Activated T-cell treated with anti-CD3 and anti-CD28 coated beads, Interleukin-2, amount 50 U/mL, for 72 hours (primary cell): ENCODE measurements at regions not wholly inside any gene's neighbourhood (a gene's known extent, or its start where the extent isn't known, plus 50 kb on each side); places are given as distances from the start of the nearest gene placed in this dataset.

Experiments
- ATAC-seq, 2 donors: fragments of 150-1000 bp; cut with Tn5 transposase; replicated peaks in 1 of 2; 2 replicates each; pipeline ENCODE4 v1.10.0; 2021; ENCODE audit warnings: moderate library complexity in 2 of 2, mild to moderate bottlenecking in 1 of 2
- DNase-seq, 2 donors: peaks; one replicate each; pipeline ENCODE4 v3.0.0; 2021 to 2022; ENCODE audit warnings: mixed read lengths in 1 of 2
- H3K27ac Mint-ChIP-seq: one replicate; pipeline ENCODE4 v1.8.0; 2022; ENCODE audit warnings: mild to moderate bottlenecking, moderate library complexity, mixed read lengths
- H3K27me3 Mint-ChIP-seq: one replicate; pipeline ENCODE4 v1.8.0; 2022; ENCODE audit warnings: low read depth, mixed read lengths
- H3K36me3 Mint-ChIP-seq, 2 donors: one replicate each; pipeline ENCODE4 v1.8.0; 2022; ENCODE audit warnings: mixed read lengths in 2 of 2, mild to moderate bottlenecking in 1 of 2; ENCODE audit not compliant: insufficient read depth in 2 of 2
- H3K4me1 Mint-ChIP-seq: one replicate; pipeline ENCODE4 v1.8.0; 2022; ENCODE audit warnings: low read depth, mixed read lengths
- H3K4me3 Mint-ChIP-seq, 2 donors: one replicate each; pipeline ENCODE4 v1.8.0; 2022; ENCODE audit warnings: mild to moderate bottlenecking in 2 of 2, mixed read lengths in 2 of 2, moderate library complexity in 2 of 2
- H3K9me3 Mint-ChIP-seq, 2 donors: one replicate each; pipeline ENCODE4 v1.8.0; 2022; ENCODE audit warnings: mixed read lengths in 2 of 2

DNA sequence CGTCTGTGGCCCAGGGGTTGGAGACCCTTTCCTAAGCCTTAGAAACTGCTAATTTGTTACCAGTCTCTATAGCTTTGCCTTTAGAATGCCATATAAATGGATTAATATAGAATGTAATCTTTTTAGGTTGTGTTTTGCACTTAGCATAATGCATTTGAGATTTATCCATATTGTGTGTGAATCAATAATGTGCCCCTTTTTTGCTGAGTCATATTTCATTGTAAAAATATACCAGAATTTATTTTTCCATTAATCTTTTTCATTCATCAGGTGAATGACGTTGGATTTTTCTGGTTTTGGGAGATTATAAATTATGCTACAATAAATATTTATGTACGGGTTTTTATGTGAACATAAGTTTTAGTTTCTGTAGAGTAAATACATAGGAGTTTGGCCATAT, 478.8 kb upstream of the MAGEB18 start:
- no peak overlapping the region for H3K4me3 Mint-ChIP-seq
- peaks cover 0 to 2% of the 10 kb centered on the region in 2 donors for H3K9me3 Mint-ChIP-seq
- no peak for DNase-seq
- no peak overlapping the region for H3K27ac Mint-ChIP-seq
- H3K36me3 Mint-ChIP-seq: peaks cover 0 to 1% of the 10 kb centered on the region in 2 donors
- no peaks in the 10 kb centered on the region for H3K27me3 Mint-ChIP-seq
- ATAC-seq: no peak
- no peaks in the 10 kb centered on the region for H3K4me1 Mint-ChIP-seq

DNA sequence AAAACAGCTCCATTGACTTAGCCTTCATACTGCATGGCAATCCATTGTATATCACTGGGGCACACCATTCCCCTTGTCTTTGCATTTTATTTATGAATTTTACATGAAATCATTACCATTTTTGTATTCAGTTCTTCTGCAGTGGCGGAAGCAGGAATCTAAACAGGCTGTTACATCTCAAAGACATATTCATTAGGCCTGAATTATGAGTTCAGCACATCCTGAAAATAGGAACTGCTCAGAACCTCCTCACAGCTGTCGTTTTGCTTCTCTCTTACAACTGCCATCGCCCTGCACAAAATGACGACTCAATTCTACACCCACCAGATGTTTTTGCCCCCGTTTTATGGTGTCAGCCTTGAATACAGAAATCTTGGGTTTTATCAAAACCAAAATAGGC, 474.4 kb upstream of the MAGEB18 start:
- no peaks in the 10 kb centered on the region for H3K27me3 Mint-ChIP-seq
- no peak for ATAC-seq

DNA sequence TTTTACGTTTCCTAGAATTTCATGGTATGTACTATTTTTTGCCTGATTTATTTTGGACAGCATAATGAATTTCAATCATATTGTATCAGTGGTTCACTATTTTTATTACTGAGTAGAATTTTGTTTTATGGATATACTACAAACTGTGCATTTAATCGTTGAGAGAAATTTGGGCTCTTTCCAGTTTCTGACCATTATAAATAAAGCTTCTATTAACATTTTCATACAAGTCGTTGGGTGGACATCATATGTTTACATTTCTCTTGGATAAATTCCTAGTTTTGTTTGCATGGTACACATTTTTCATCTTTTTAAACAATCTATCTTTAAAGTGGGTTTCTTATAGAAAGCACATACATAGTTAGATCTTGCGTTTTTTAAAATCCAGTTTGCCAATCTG, 472.7 kb upstream of the MAGEB18 start:
- H3K9me3 Mint-ChIP-seq: no peaks in the 10 kb centered on the region
- H3K36me3 Mint-ChIP-seq: no peaks in the 10 kb centered on the region
- no peaks in the 10 kb centered on the region for H3K27me3 Mint-ChIP-seq
- no peaks in the 10 kb centered on the region for H3K4me1 Mint-ChIP-seq
- no peak for DNase-seq
- no peak for ATAC-seq
- H3K4me3 Mint-ChIP-seq: no peak overlapping the region
- H3K27ac Mint-ChIP-seq: no peak overlapping the region

More for the DNA sequence above, 474.4 kb upstream of the MAGEB18 start:
- no peaks in the 10 kb centered on the region for H3K4me1 Mint-ChIP-seq
- H3K9me3 Mint-ChIP-seq: no peaks in the 10 kb centered on the region
- no peak for DNase-seq
- no peak overlapping the region for H3K4me3 Mint-ChIP-seq
- no peak overlapping the region for H3K27ac Mint-ChIP-seq
- H3K36me3 Mint-ChIP-seq: no peaks in the 10 kb centered on the region

DNA sequence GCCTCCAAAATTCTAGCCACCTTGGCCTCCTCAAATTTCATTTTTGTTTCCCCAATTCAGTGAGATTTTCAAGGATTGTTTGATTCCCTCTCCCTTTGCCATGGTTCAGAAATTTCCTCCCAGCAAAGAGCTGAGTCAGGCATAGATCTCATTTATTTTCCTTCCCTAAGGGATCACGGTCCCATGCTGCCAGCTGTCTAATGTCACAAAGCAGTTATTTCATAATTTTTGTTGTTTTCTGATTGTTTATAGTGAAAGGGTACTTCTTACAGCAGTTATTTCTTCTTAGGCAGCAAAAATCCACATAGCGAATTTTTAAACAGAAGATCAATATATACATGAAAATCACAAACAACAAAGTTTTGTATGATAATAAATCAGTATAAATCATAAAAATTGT, 470.5 kb upstream of the MAGEB18 start:
- Mint-ChIP-seq H3K36me3 (no peaks in the 10 kb centered on the region), H3K4me3 (no peak overlapping the region), H3K4me1 (no peaks in the 10 kb centered on the region), H3K9me3 (no peaks in the 10 kb centered on the region), H3K27ac (no peak overlapping the region), H3K27me3 (no peaks in the 10 kb centered on the region)
- DNase-seq: no peak
- no peak for ATAC-seq

DNA sequence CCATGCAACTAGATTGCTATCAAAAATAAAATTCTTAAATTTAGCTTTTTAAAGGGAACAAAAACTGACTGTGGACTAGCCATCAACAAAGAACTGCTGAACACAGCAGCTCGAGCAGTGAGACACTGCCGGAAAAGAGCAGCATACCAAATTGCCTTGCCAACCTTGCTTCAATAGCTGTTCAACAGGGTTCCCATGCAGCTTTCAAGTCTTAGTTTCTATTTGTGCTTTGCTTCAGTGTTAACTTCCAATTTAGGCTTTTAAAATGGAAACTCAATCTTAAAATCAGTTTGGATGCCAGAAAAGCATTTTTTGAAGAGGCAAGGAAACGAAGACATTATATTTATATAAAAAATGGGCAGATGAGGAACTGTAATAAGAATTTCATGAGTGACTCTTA, 463.4 kb upstream of the MAGEB18 start:
- ATAC-seq: no peak
- Mint-ChIP-seq H3K27me3 (no peaks in the 10 kb centered on the region), H3K4me3 (no peak overlapping the region), H3K4me1 (no peaks in the 10 kb centered on the region), H3K9me3 (peaks cover 0 to 2% of the 10 kb centered on the region in 2 donors), H3K27ac (no peak overlapping the region), H3K36me3 (no peaks in the 10 kb centered on the region)
- no peak for DNase-seq

DNA sequence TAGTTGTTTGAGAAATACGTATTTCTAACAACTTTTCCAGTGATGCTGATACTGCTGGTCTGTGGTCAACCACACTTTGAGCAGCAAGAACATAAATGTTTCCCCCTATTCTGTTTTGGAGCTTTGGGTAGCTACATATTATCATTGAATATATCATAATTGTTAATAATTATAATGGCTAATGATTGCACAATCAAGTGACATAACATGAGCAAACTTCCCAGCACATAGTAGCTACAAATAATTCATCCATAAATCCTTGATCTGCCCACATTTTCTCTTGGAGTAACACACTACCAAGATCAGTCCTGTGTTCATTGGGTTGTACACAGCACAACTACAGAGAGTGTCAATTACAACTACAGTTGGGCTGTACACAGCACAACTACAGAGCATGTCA, 436.3 kb upstream of the MAGEB18 start:
- ATAC-seq (no peak), DNase-seq (no peak)
- no peaks in the 10 kb centered on the region for H3K9me3 Mint-ChIP-seq
- no peak overlapping the region for H3K27ac Mint-ChIP-seq
- no peaks in the 10 kb centered on the region for H3K27me3 Mint-ChIP-seq
- H3K4me1 Mint-ChIP-seq: no peaks in the 10 kb centered on the region
- no peak overlapping the region for H3K4me3 Mint-ChIP-seq
- no peaks in the 10 kb centered on the region for H3K36me3 Mint-ChIP-seq

DNA sequence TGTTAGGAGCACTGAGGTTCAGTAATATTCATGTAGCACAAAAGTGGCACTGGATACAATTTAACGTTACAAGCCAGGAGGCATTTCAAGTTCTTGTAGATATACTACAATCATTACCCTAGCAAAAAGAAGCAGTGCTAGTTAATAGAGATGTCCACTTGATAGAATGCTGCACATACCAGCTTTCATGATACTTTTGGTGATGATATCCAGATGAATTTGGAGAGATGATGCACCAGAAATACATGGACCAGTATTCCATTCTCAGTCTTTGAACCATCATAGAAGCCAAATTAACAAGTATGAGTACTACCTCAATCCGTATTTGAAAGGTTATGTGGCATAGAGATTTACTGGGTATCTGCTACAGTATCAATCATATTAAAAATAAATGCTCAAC, 421.0 kb upstream of the MAGEB18 start:
- Mint-ChIP-seq H3K4me3 (no peak overlapping the region), H3K36me3 (no peaks in the 10 kb centered on the region), H3K4me1 (no peaks in the 10 kb centered on the region), H3K27me3 (no peaks in the 10 kb centered on the region), H3K9me3 (no peaks in the 10 kb centered on the region), H3K27ac (no peak overlapping the region)
- DNase-seq: no peak
- no peak for ATAC-seq

DNA sequence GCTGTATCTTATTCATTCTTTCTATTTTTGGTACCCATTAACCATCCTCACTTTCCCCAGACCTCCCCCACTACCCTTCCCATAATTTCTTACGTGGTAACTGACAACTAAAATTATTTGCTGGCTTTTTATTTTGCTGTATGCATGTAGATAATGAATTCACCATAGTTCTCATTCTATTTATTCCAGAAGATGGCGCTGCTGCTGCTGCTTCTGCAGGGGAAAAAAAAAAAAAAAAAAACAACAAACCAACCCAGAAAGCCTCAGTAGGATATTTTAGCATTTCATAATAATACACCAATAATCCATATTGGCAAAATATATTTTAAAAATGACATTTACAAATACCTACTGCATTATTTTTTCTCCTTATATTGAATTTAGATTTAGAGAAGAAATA, 416.6 kb upstream of the MAGEB18 start:
- H3K4me1 Mint-ChIP-seq: no peaks in the 10 kb centered on the region
- no peaks in the 10 kb centered on the region for H3K36me3 Mint-ChIP-seq
- H3K27me3 Mint-ChIP-seq: no peaks in the 10 kb centered on the region
- no peak overlapping the region for H3K4me3 Mint-ChIP-seq
- DNase-seq (no peak), ATAC-seq (no peak)
- no peak overlapping the region for H3K27ac Mint-ChIP-seq
- H3K9me3 Mint-ChIP-seq: no peaks in the 10 kb centered on the region

DNA sequence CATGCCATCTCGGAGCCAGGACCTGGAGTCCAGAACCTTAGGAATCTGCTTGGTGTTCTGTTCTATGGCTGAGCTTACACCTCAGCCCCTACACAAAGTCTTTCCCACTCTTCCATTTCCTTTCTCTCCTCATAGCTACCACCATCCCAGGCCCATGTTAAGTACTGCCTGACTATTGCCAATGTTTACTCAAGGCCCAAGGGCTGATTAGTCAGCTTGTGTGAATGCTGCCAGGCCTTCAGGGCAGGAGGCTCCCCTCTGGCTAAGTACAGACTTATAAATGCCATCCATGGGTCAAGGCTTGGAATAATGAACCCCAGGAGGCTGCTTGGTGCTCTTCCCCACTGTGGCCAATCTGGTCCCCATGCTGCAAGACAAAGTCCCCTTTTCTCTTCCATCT, 411.6 kb upstream of the MAGEB18 start:
- no peak overlapping the region for H3K4me3 Mint-ChIP-seq
- H3K9me3 Mint-ChIP-seq: no peaks in the 10 kb centered on the region
- no peaks in the 10 kb centered on the region for H3K27me3 Mint-ChIP-seq
- no peak for ATAC-seq
- no peaks in the 10 kb centered on the region for H3K36me3 Mint-ChIP-seq
- H3K27ac Mint-ChIP-seq: no peak overlapping the region
- H3K4me1 Mint-ChIP-seq: no peaks in the 10 kb centered on the region
- no peak for DNase-seq

DNA sequence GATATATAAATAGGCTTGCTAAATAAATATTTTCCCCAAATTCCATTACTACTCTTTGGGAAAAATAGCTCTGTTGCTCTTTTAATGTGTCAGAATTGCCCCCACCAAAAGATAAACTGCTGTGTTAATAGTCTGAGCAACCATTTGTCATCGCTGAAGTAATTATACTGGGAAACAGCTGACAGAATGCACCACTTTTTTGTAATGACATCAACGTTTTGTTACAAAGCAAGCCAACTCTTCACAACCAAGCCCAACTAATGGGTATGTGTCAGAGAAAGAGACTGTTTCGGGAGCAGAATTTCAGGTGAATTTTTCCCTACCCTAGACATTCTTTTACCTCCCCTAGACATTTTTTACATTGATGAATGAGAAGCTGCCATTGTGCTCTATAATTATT, 405.0 kb upstream of the MAGEB18 start:
- no peaks in the 10 kb centered on the region for H3K9me3 Mint-ChIP-seq
- no peak overlapping the region for H3K4me3 Mint-ChIP-seq
- H3K27ac Mint-ChIP-seq: no peak overlapping the region
- DNase-seq (no peak), ATAC-seq (no peak)
- no peaks in the 10 kb centered on the region for H3K4me1 Mint-ChIP-seq
- no peaks in the 10 kb centered on the region for H3K36me3 Mint-ChIP-seq
- H3K27me3 Mint-ChIP-seq: no peaks in the 10 kb centered on the region

DNA sequence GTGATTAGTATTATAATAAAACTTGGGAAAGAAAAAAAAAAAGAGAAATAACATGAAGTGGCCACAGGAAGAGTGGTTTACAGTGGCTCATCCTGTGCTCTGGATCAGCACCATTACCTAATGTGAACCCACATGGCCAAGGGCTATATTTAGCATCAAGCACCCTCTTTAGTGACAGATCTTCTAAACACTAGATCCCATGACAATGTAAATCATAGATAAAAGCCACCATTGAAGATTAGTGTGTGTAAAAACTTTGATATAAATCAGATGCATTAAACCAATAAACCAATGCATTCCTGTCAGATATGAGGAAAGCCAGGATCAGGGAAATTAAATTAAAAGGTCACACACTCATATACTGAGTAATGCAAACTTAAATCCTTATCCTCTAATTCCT, 400.6 kb upstream of the MAGEB18 start:
- Mint-ChIP-seq H3K4me3 (no peak overlapping the region), H3K27me3 (no peaks in the 10 kb centered on the region), H3K9me3 (peaks cover 0 to 2% of the 10 kb centered on the region in 2 donors)

DNA sequence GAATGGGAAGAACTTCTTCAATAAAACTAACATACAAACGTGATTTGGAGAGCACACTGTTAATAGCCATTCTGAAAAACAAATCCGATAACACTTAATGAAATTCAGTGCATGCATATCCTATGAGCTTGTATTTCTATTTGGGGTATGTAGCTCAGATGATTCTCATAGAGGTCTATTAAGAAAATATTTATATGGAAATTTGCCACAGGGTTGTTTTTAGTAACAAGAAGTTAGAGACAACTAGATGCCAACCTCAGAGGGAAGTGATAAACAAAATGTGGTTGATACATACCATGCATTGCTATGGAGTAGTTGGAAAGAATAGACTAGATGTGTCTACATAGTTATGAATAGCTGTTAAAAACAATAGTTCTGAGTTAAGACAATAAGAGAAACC, 395.8 kb upstream of the MAGEB18 start:
- DNase-seq (no peak), ATAC-seq (no peak)
- H3K9me3 Mint-ChIP-seq: peaks cover 1 to 2% of the 10 kb centered on the region in 2 donors
- H3K4me1 Mint-ChIP-seq: no peaks in the 10 kb centered on the region
- H3K27me3 Mint-ChIP-seq: no peaks in the 10 kb centered on the region
- no peak overlapping the region for H3K4me3 Mint-ChIP-seq
- H3K36me3 Mint-ChIP-seq: no peaks in the 10 kb centered on the region
- no peak overlapping the region for H3K27ac Mint-ChIP-seq

More for the DNA sequence above, 400.6 kb upstream of the MAGEB18 start:
- DNase-seq (no peak), ATAC-seq (no peak)
- Mint-ChIP-seq H3K4me1 (no peaks in the 10 kb centered on the region), H3K36me3 (no peaks in the 10 kb centered on the region), H3K27ac (no peak overlapping the region)

DNA sequence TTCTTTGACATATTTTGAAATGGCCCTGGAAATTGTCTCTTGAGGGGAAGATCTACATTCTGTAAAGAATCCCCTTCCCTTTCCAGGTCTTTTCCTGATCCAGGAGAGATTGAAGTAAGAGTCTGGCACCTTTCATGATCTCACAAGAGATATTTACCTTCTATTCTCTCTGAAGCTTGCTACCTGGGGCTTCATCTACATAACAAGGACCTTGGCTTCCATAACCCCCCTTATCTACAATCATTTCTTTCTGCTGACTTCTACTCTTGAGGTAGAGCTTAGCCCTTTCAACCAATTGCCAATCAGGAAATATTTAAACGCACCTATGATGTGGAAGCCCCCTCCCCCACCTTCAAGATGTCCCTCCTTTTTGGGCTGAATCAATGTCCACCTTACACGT, 383.7 kb upstream of the MAGEB18 start:
- no peak overlapping the region for H3K27ac Mint-ChIP-seq
- H3K36me3 Mint-ChIP-seq: no peaks in the 10 kb centered on the region
- no peak overlapping the region for H3K4me3 Mint-ChIP-seq
- H3K4me1 Mint-ChIP-seq: no peaks in the 10 kb centered on the region
- H3K27me3 Mint-ChIP-seq: no peaks in the 10 kb centered on the region
- H3K9me3 Mint-ChIP-seq: peaks cover 0 to 1% of the 10 kb centered on the region in 2 donors
- DNase-seq (no peak), ATAC-seq (no peak)

DNA sequence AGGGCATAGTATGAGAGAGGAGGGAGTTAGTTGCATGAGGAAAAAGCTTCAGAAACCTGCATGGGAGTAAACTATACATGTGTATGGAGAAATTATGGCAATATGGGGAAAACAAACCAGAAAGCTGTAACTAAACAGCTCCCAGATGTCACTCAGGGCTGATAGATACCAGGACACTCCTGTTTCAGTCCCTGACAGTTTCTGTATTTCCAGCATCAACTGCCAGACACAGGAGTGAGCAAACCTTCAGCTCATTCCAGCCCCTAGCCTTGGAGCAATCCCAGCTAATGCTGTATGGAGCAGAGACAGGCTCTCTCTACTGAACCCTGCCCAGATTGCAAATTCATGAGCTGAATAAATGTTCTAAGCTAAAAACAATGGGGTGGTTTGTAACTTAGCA, 382.9 kb upstream of the MAGEB18 start:
- no peaks in the 10 kb centered on the region for H3K27me3 Mint-ChIP-seq
- no peaks in the 10 kb centered on the region for H3K9me3 Mint-ChIP-seq
- H3K4me1 Mint-ChIP-seq: no peaks in the 10 kb centered on the region
- DNase-seq: no peak
- ATAC-seq: no peak
- H3K36me3 Mint-ChIP-seq: no peaks in the 10 kb centered on the region
- H3K4me3 Mint-ChIP-seq: no peak overlapping the region
- no peak overlapping the region for H3K27ac Mint-ChIP-seq

DNA sequence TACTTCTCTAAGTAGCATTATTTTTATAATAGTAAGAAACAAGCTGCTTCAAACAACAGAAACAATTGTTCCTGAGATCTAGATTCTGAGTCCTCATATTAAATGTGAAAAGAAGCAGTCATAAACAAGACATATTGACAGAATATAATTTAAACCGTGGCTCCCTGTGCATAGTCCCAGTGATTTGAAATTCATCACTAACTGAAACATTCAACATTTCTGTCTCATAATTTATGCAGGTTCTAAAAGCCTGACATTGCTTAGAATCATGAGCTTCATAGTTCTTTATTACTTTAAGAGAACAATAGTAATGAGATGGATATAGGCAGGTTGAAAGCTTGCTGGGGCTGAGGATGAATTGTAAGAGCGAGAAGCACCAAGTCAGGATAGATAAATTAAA, 375.5 kb upstream of the MAGEB18 start:
- no peaks in the 10 kb centered on the region for H3K4me1 Mint-ChIP-seq
- no peaks in the 10 kb centered on the region for H3K36me3 Mint-ChIP-seq
- no peak overlapping the region for H3K27ac Mint-ChIP-seq
- H3K4me3 Mint-ChIP-seq: no peak overlapping the region
- no peaks in the 10 kb centered on the region for H3K27me3 Mint-ChIP-seq
- no peak for DNase-seq
- peaks cover 0 to 2% of the 10 kb centered on the region in 2 donors for H3K9me3 Mint-ChIP-seq
- no peak for ATAC-seq
